ENCODE measurements at regions not wholly inside any gene's neighbourhood (a gene's known extent, or its start where the extent isn't known, plus 50 kb on each side); places are given as distances from the start of the nearest gene placed in this dataset.

- Histone ChIP-seq H3K4me1 (ENCODE audit: control insufficient read depth in 3 of 3, insufficient read depth in 3 of 3, low read length in 3 of 3) (peaks cover 7 to 20% (median 7%) of the 10 kb centered on the region in 3 donors), H3K27ac (ENCODE audit: low read depth, low read length) (no peak overlapping the region), H3K27me3 (ENCODE audit: control insufficient read depth in 3 of 3, insufficient read depth in 3 of 3, low read length in 3 of 3) (no peaks in the 10 kb centered on the region), H3K9me3 (ENCODE audit: control insufficient read depth in 3 of 3, low read length in 3 of 3) (no peaks in the 10 kb centered on the region), H3K36me3 (ENCODE audit: control insufficient read depth in 3 of 3, insufficient read depth in 3 of 3, low read length in 3 of 3) (no peaks in the 10 kb centered on the region), H3K9ac (ENCODE audit: low read depth in 1 of 3, low read length in 3 of 3) (no peak overlapping the region), H3K4me3 (ENCODE audit: low read length in 3 of 3) (no peak overlapping the region)
These were observed 88.0 kb upstream of the CTNNA1 start for GRCh38 chr5:138665261-138665660.

GRCh38 chr5:138664276-138664943 lies 88.8 kb upstream of the CTNNA1 start:
- Histone ChIP-seq H3K9me3 (ENCODE audit: control insufficient read depth in 3 of 3, low read length in 3 of 3) (no peaks in the 10 kb centered on the region), H3K36me3 (ENCODE audit: control insufficient read depth in 3 of 3, insufficient read depth in 3 of 3, low read length in 3 of 3) (no peaks in the 10 kb centered on the region), H3K4me1 (ENCODE audit: control insufficient read depth in 3 of 3, insufficient read depth in 3 of 3, low read length in 3 of 3) (peaks cover 7 to 20% (median 7%) of the 10 kb centered on the region in 3 donors), H3K9ac (ENCODE audit: low read depth in 1 of 3, low read length in 3 of 3) (no peak overlapping the region), H3K4me3 (ENCODE audit: low read length in 3 of 3) (no peak overlapping the region), H3K27me3 (ENCODE audit: control insufficient read depth in 3 of 3, insufficient read depth in 3 of 3, low read length in 3 of 3) (no peaks in the 10 kb centered on the region), H3K27ac (ENCODE audit: low read depth, low read length) (no peak overlapping the region)

- H3K27ac ChIP-seq (ENCODE audit: low read depth, low read length), result no peak overlapping the region
- no peak overlapping the region for H3K4me3 ChIP-seq (ENCODE audit: low read length in 3 of 3)
- no peaks in the 10 kb centered on the region for H3K9me3 ChIP-seq (ENCODE audit: control insufficient read depth in 3 of 3, low read length in 3 of 3)
- no peaks in the 10 kb centered on the region for H3K27me3 ChIP-seq (ENCODE audit: control insufficient read depth in 3 of 3, insufficient read depth in 3 of 3, low read length in 3 of 3)
- H3K4me1 ChIP-seq (ENCODE audit: control insufficient read depth in 3 of 3, insufficient read depth in 3 of 3, low read length in 3 of 3), result peaks cover 6 to 18% (median 7%) of the 10 kb centered on the region in 3 donors
- no peaks in the 10 kb centered on the region for H3K36me3 ChIP-seq (ENCODE audit: control insufficient read depth in 3 of 3, insufficient read depth in 3 of 3, low read length in 3 of 3)
- H3K9ac ChIP-seq (ENCODE audit: low read depth in 1 of 3, low read length in 3 of 3), result no peak overlapping the region
These were observed 88.4 kb upstream of the HSPA9 start for GRCh38 chr5:138663561-138663960.

GRCh38 chr5:138663009-138663408 lies 87.8 kb upstream of the HSPA9 start:
- Histone ChIP-seq H3K4me1 (ENCODE audit: control insufficient read depth in 3 of 3, insufficient read depth in 3 of 3, low read length in 3 of 3) (peaks cover 2 to 14% (median 4%) of the 10 kb centered on the region in 3 donors), H3K9ac (ENCODE audit: low read depth in 1 of 3, low read length in 3 of 3) (no peak overlapping the region), H3K27me3 (ENCODE audit: control insufficient read depth in 3 of 3, insufficient read depth in 3 of 3, low read length in 3 of 3) (no peaks in the 10 kb centered on the region), H3K27ac (ENCODE audit: low read depth, low read length) (no peak overlapping the region), H3K36me3 (ENCODE audit: control insufficient read depth in 3 of 3, insufficient read depth in 3 of 3, low read length in 3 of 3) (no peaks in the 10 kb centered on the region), H3K4me3 (ENCODE audit: low read length in 3 of 3) (no peak overlapping the region), H3K9me3 (ENCODE audit: control insufficient read depth in 3 of 3, low read length in 3 of 3) (no peaks in the 10 kb centered on the region)

- Histone ChIP-seq H3K4me3 (ENCODE audit: low read length in 3 of 3) (no peak overlapping the region), H3K27me3 (ENCODE audit: control insufficient read depth in 3 of 3, insufficient read depth in 3 of 3, low read length in 3 of 3) (no peaks in the 10 kb centered on the region), H3K9ac (ENCODE audit: low read depth in 1 of 3, low read length in 3 of 3) (no peak overlapping the region), H3K4me1 (ENCODE audit: control insufficient read depth in 3 of 3, insufficient read depth in 3 of 3, low read length in 3 of 3) (peaks cover 2 to 14% (median 4%) of the 10 kb centered on the region in 3 donors), H3K27ac (ENCODE audit: low read depth, low read length) (no peak overlapping the region), H3K9me3 (ENCODE audit: control insufficient read depth in 3 of 3, low read length in 3 of 3) (no peaks in the 10 kb centered on the region), H3K36me3 (ENCODE audit: control insufficient read depth in 3 of 3, insufficient read depth in 3 of 3, low read length in 3 of 3) (no peaks in the 10 kb centered on the region)
These were observed 87.4 kb upstream of the HSPA9 start for GRCh38 chr5:138662599-138662998.

- H3K4me3 ChIP-seq (ENCODE audit: low read length in 3 of 3), result no peak overlapping the region
- peaks cover 2 to 14% (median 4%) of the 10 kb centered on the region in 3 donors for H3K4me1 ChIP-seq (ENCODE audit: control insufficient read depth in 3 of 3, insufficient read depth in 3 of 3, low read length in 3 of 3)
- no peaks in the 10 kb centered on the region for H3K27me3 ChIP-seq (ENCODE audit: control insufficient read depth in 3 of 3, insufficient read depth in 3 of 3, low read length in 3 of 3)
- no peaks in the 10 kb centered on the region for H3K9me3 ChIP-seq (ENCODE audit: control insufficient read depth in 3 of 3, low read length in 3 of 3)
- H3K36me3 ChIP-seq (ENCODE audit: control insufficient read depth in 3 of 3, insufficient read depth in 3 of 3, low read length in 3 of 3), result no peaks in the 10 kb centered on the region
- no peak overlapping the region for H3K27ac ChIP-seq (ENCODE audit: low read depth, low read length)
- H3K9ac ChIP-seq (ENCODE audit: low read depth in 1 of 3, low read length in 3 of 3), result no peak overlapping the region
These were observed 86.8 kb upstream of the HSPA9 start for GRCh38 chr5:138661991-138662434.

- no peak overlapping the region for H3K4me3 ChIP-seq (ENCODE audit: low read length in 3 of 3)
- H3K4me1 ChIP-seq (ENCODE audit: control insufficient read depth in 3 of 3, insufficient read depth in 3 of 3, low read length in 3 of 3), result peaks cover 2 to 14% (median 4%) of the 10 kb centered on the region in 3 donors
- no peaks in the 10 kb centered on the region for H3K9me3 ChIP-seq (ENCODE audit: control insufficient read depth in 3 of 3, low read length in 3 of 3)
- H3K27ac ChIP-seq (ENCODE audit: low read depth, low read length), result no peak overlapping the region
- H3K27me3 ChIP-seq (ENCODE audit: control insufficient read depth in 3 of 3, insufficient read depth in 3 of 3, low read length in 3 of 3), result no peaks in the 10 kb centered on the region
- no peaks in the 10 kb centered on the region for H3K36me3 ChIP-seq (ENCODE audit: control insufficient read depth in 3 of 3, insufficient read depth in 3 of 3, low read length in 3 of 3)
- H3K9ac ChIP-seq (ENCODE audit: low read depth in 1 of 3, low read length in 3 of 3), result no peak overlapping the region
These were observed 86.2 kb upstream of the HSPA9 start for GRCh38 chr5:138661291-138661960.

- no peaks in the 10 kb centered on the region for H3K36me3 ChIP-seq (ENCODE audit: control insufficient read depth in 3 of 3, insufficient read depth in 3 of 3, low read length in 3 of 3)
- H3K4me3 ChIP-seq (ENCODE audit: low read length in 3 of 3), result no peak overlapping the region
- H3K4me1 ChIP-seq (ENCODE audit: control insufficient read depth in 3 of 3, insufficient read depth in 3 of 3, low read length in 3 of 3), result peaks cover 2 to 14% (median 4%) of the 10 kb centered on the region in 3 donors
- H3K27me3 ChIP-seq (ENCODE audit: control insufficient read depth in 3 of 3, insufficient read depth in 3 of 3, low read length in 3 of 3), result no peaks in the 10 kb centered on the region
- no peaks in the 10 kb centered on the region for H3K9me3 ChIP-seq (ENCODE audit: control insufficient read depth in 3 of 3, low read length in 3 of 3)
- H3K27ac ChIP-seq (ENCODE audit: low read depth, low read length), result no peak overlapping the region
- H3K9ac ChIP-seq (ENCODE audit: low read depth in 1 of 3, low read length in 3 of 3), result no peak overlapping the region
These were observed 84.9 kb upstream of the HSPA9 start for GRCh38 chr5:138660051-138660572.

GRCh38 chr5:138659561-138659960 lies 84.4 kb upstream of the HSPA9 start:
- no peak overlapping the region for H3K4me3 ChIP-seq (ENCODE audit: low read length in 3 of 3)
- H3K36me3 ChIP-seq (ENCODE audit: control insufficient read depth in 3 of 3, insufficient read depth in 3 of 3, low read length in 3 of 3), result no peaks in the 10 kb centered on the region
- no peak overlapping the region for H3K9ac ChIP-seq (ENCODE audit: low read depth in 1 of 3, low read length in 3 of 3)
- H3K9me3 ChIP-seq (ENCODE audit: control insufficient read depth in 3 of 3, low read length in 3 of 3), result no peaks in the 10 kb centered on the region
- H3K27me3 ChIP-seq (ENCODE audit: control insufficient read depth in 3 of 3, insufficient read depth in 3 of 3, low read length in 3 of 3), result no peaks in the 10 kb centered on the region
- peaks cover 2 to 14% (median 4%) of the 10 kb centered on the region in 3 donors for H3K4me1 ChIP-seq (ENCODE audit: control insufficient read depth in 3 of 3, insufficient read depth in 3 of 3, low read length in 3 of 3)
- H3K27ac ChIP-seq (ENCODE audit: low read depth, low read length), result no peak overlapping the region

GRCh38 chr5:138659121-138659520 lies 83.9 kb upstream of the HSPA9 start:
- Histone ChIP-seq H3K4me3 (ENCODE audit: low read length in 3 of 3) (no peak overlapping the region), H3K9ac (ENCODE audit: low read depth in 1 of 3, low read length in 3 of 3) (no peak overlapping the region), H3K27ac (ENCODE audit: low read depth, low read length) (no peak overlapping the region), H3K36me3 (ENCODE audit: control insufficient read depth in 3 of 3, insufficient read depth in 3 of 3, low read length in 3 of 3) (no peaks in the 10 kb centered on the region), H3K4me1 (ENCODE audit: control insufficient read depth in 3 of 3, insufficient read depth in 3 of 3, low read length in 3 of 3) (peaks cover 2 to 14% (median 4%) of the 10 kb centered on the region in 3 donors), H3K27me3 (ENCODE audit: control insufficient read depth in 3 of 3, insufficient read depth in 3 of 3, low read length in 3 of 3) (no peaks in the 10 kb centered on the region), H3K9me3 (ENCODE audit: control insufficient read depth in 3 of 3, low read length in 3 of 3) (no peaks in the 10 kb centered on the region)
